Brain microvascular endothelial cell (primary cell): ENCODE measurements at regions not wholly inside any gene's neighbourhood (a gene's known extent, or its start where the extent isn't known, plus 50 kb on each side); places are given as distances from the start of the nearest gene placed in this dataset.

Source experiments
- DNase-seq: peaks from one replicate; pipeline ENCODE4 v3.0.0-alpha.2; 2020
- H3K27ac ChIP-seq: fragments of 250-450 bp; sonication (Bioruptor Pico); 2 replicates; pipeline ENCODE4 v1.5.1; 2020; ENCODE audit warnings: mild to moderate bottlenecking, moderate library complexity
- H3K27me3 ChIP-seq: fragments of 250-450 bp; sonication (Bioruptor Pico); replicated peaks from 2 replicates; pipeline ENCODE4 v1.5.1; 2020; ENCODE audit warnings: mild to moderate bottlenecking
- H3K36me3 ChIP-seq: fragments of 250-450 bp; sonication (Bioruptor Pico); replicated peaks from 2 replicates; pipeline ENCODE4 v1.5.1; 2020; ENCODE audit warnings: mild to moderate bottlenecking
- H3K4me3 ChIP-seq: 2 replicates; pipeline ENCODE4 v1.5.1; 2011; ENCODE audit warnings: low read depth, mild to moderate bottlenecking, control low read depth, low read length, moderate library complexity
- CTCF ChIP-seq: IDR thresholded peaks from 2 replicates; pipeline ENCODE4 v1.5.1; 2011; ENCODE audit warnings: low read depth, mild to moderate bottlenecking, moderate library complexity, low read length, control low read depth, inconsistent platforms; ENCODE audit errors: missing control alignments
- in situ Hi-C: cut with HindIII; loops from 2 replicates; pipeline ENCODE4 v1.10.0; 2017; ENCODE audit warnings: low sequenced_read_pairs, low pct_ligation_motif_present

GRCh38 chr1:80457409-80457808, 1343.3 kb upstream of the ADGRL2 start:
- TF ChIP-seq CTCF, result no peak
- DNase-seq, result no peak
- H3K4me3 ChIP-seq, result no peak overlapping the region
- no peaks in the 10 kb centered on the region for H3K27me3 ChIP-seq
- no peaks in the 10 kb centered on the region for H3K36me3 ChIP-seq
- in situ Hi-C loops, result no loop called here
- no peak overlapping the region for H3K27ac ChIP-seq

GRCh38 chr1:80453775-80454174, 1347.0 kb upstream of the ADGRL2 start:
- in situ Hi-C loops, result no loop called here
- Histone ChIP-seq H3K4me3 (no peak overlapping the region), H3K27ac (no peak overlapping the region), H3K36me3 (no peaks in the 10 kb centered on the region), H3K27me3 (no peaks in the 10 kb centered on the region)
- no peak for TF ChIP-seq CTCF
- DNase-seq, result no peak

- TF ChIP-seq CTCF, result no peak
- in situ Hi-C loops, result no loop called here
- Histone ChIP-seq H3K27ac (no peak overlapping the region), H3K27me3 (no peaks in the 10 kb centered on the region), H3K36me3 (no peaks in the 10 kb centered on the region), H3K4me3 (no peak overlapping the region)
- no peak for DNase-seq
These were observed 1350.0 kb upstream of the ADGRL2 start for GRCh38 chr1:80450711-80451110.

GRCh38 chr1:80448081-80448480, 1352.7 kb upstream of the ADGRL2 start:
- in situ Hi-C loops, result no loop called here
- Histone ChIP-seq H3K36me3 (no peaks in the 10 kb centered on the region), H3K4me3 (no peak overlapping the region), H3K27ac (no peak overlapping the region), H3K27me3 (no peaks in the 10 kb centered on the region)
- DNase-seq, result peak; percentile 43
- no peak for TF ChIP-seq CTCF

- no peaks in the 10 kb centered on the region for H3K27me3 ChIP-seq
- no peak overlapping the region for H3K27ac ChIP-seq
- no peaks in the 10 kb centered on the region for H3K36me3 ChIP-seq
- peak; percentile 3 for DNase-seq
- TF ChIP-seq CTCF, result no peak
- in situ Hi-C loops, result no loop called here
- H3K4me3 ChIP-seq, result no peak overlapping the region
These were observed 1353.2 kb upstream of the ADGRL2 start for GRCh38 chr1:80447526-80447925.

- H3K27me3 ChIP-seq, result no peaks in the 10 kb centered on the region
- in situ Hi-C loops, result no loop called here
- no peak overlapping the region for H3K27ac ChIP-seq
- H3K36me3 ChIP-seq, result no peaks in the 10 kb centered on the region
- no peak for TF ChIP-seq CTCF
- DNase-seq, result no peak
- H3K4me3 ChIP-seq, result no peak overlapping the region
These were observed 1355.7 kb upstream of the ADGRL2 start for GRCh38 chr1:80445033-80445432.
